OCI-LY7 (cell line): ENCODE measurements at regions not wholly inside any gene's neighbourhood (a gene's known extent, or its start where the extent isn't known, plus 50 kb on each side); places are given as distances from the start of the nearest gene placed in this dataset.

Experiments
- CTCF ChIP-seq: fragments of 200-600 bp; sonication (generic); conservative IDR thresholded peaks from 2 replicates; pipeline ENCODE4 v1.5.1; 2014; ENCODE audit warnings: mild to moderate bottlenecking, antibody characterized with exemption, low read length, moderate library complexity, mixed read lengths
- EZH2phosphoT487 ChIP-seq: fragments of 200-600 bp; sonication (generic); IDR thresholded peaks from 2 replicates; pipeline ENCODE4 v1.6.1; 2018; ENCODE audit warnings: low read depth, borderline replicate concordance, mild to moderate bottlenecking, mixed run types, antibody characterized with exemption, low read length, moderate library complexity, mixed read lengths

- TF ChIP-seq CTCF (no peak), EZH2phosphoT487 (no peak)
These were observed 60.7 kb upstream of the VRK1 start for GRCh38 chr14:96736439-96736838.
